ENCODE measurements at regions not wholly inside any gene's neighbourhood (a gene's known extent, or its start where the extent isn't known, plus 50 kb on each side); places are given as distances from the start of the nearest gene placed in this dataset.
"Not testable (repeated sequence)": the region's sequence is repeated elsewhere in the genome, so short reads cannot be mapped to it uniquely, and the experiment has no call there.

DNA sequence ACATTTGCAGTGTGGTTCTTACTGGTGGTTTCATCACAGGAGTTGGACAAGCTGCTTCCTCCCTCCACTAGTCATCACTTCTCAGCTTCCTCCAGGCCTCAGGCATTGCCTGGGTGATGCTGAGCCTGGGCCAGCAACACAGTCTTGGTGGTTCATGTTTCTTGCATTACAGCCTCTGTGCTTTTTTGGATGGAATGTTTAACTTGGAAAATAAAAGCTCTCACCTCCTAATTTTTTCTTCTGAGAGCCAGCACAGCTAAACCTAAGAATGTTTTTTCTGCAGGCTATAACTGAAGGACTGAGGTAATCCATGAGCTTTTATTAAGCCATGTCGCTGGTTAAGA lies 66.1 kb upstream of the RHOU start:
- DNase-seq (ENCODE audit: low read depth): no peak

GRCh38 chr1:228681076-228681565 lies 54.2 kb upstream of the RHOU start:
- not testable (repeated sequence) for DNase-seq (ENCODE audit: low read depth)

GRCh38 chr1:228683428-228683827 lies 51.9 kb upstream of the RHOU start:
- DNase-seq (ENCODE audit: low read depth): no peak

- DNase-seq (ENCODE audit: low read depth): no peak
Observed at GRCh38 chr1:228684607-228685006, 50.7 kb upstream of the RHOU start.

DNA sequence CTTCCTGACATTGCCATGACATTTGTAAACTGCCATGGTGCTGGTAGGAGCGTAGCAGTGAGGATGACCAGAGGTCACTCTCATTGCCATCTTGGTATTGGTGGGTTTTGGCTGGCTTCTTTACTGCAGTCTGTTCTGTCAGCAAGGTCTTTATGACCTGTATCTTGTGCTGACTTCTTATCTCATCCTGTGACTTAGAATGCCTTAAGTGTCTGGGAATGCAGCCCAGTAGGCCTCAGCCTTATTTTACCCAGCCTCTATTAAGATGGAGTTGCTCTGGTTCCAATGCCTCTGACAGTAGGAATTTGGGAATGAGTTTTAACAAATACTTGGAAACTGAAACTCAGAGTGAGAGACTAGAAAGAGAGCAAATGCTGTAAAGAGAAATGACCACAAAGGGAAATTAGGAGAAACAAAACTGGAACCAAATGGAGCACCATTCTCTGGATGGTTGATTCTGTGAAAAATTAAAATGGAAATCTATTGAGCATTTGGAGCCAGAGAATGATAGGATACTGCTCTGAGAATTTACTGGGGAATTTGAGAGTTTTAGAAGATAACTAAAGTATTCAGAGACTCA lies 50.1 kb upstream of the RHOU start:
- DNase-seq (ENCODE audit: low read depth): no peak

Data from HS-27A (cell line).